ENCODE measurements at regions not wholly inside any gene's neighbourhood (a gene's known extent, or its start where the extent isn't known, plus 50 kb on each side); places are given as distances from the start of the nearest gene placed in this dataset.

GRCh38 chr2:128662051-128662471 is 343.4 kb upstream of the HS6ST1 start:
- TF ChIP-seq CTCF (IDR thresholded peaks at IDR 0.05; ENCODE audit: insufficient read depth, low read length, poor library complexity, severe bottlenecking) (no peak), EZH2phosphoT487 (conservative IDR thresholded peaks at IDR 0.05; ENCODE audit: low read length) (no peak)
